Esophagus mucosa (tissue), 1 donor: ENCODE measurements at regions not wholly inside any gene's neighbourhood (a gene's known extent, or its start where the extent isn't known, plus 50 kb on each side); places are given as distances from the start of the nearest gene placed in this dataset.
"Not testable (repeated sequence)": the region's sequence is repeated elsewhere in the genome, so short reads cannot be mapped to it uniquely, and the experiment has no call there.

Source experiments
- ATAC-seq: fragments of 200-7000 bp; cut with Tn5 transposase; one replicate; pipeline ENCODE4 v1.9.1; 2020
- donor health status: DM: yes; HTN: yes; CAD: no.

GRCh38 chr5:84885485-84886258, 501.0 kb upstream of the EDIL3 start:
- ATAC-seq = no peak

GRCh38 chr5:84881737-84882136, 497.1 kb upstream of the EDIL3 start:
- ATAC-seq = no peak

GRCh38 chr5:84874196-84874595, 489.5 kb upstream of the EDIL3 start:
- ATAC-seq = no peak

GRCh38 chr5:84872768-84873167, 488.1 kb upstream of the EDIL3 start:
- ATAC-seq = no peak

- no peak for ATAC-seq
These were observed 485.7 kb upstream of the EDIL3 start for GRCh38 chr5:84870369-84870768.

GRCh38 chr5:84869675-84870074, 485.0 kb upstream of the EDIL3 start:
- no peak for ATAC-seq

- ATAC-seq = not testable (repeated sequence)
These were observed 479.3 kb upstream of the EDIL3 start for GRCh38 chr5:84863936-84864335.

- no peak for ATAC-seq
These were observed 478.3 kb upstream of the EDIL3 start for GRCh38 chr5:84863020-84863419.

- ATAC-seq = no peak
These were observed 477.5 kb upstream of the EDIL3 start for GRCh38 chr5:84862132-84862531.

- ATAC-seq = no peak
These were observed 476.6 kb upstream of the EDIL3 start for GRCh38 chr5:84861306-84861705.

- no peak for ATAC-seq
These were observed 474.4 kb upstream of the EDIL3 start for GRCh38 chr5:84859056-84859455.

- no peak for ATAC-seq
These were observed 447.0 kb upstream of the EDIL3 start for GRCh38 chr5:84831701-84832100.

- no peak for ATAC-seq
These were observed 445.6 kb upstream of the EDIL3 start for GRCh38 chr5:84830265-84830664.

GRCh38 chr5:84825606-84826005, 440.9 kb upstream of the EDIL3 start:
- ATAC-seq = no peak

- no peak for ATAC-seq
These were observed 437.2 kb upstream of the EDIL3 start for GRCh38 chr5:84821924-84822323.

GRCh38 chr5:84817953-84818352, 433.3 kb upstream of the EDIL3 start:
- no peak for ATAC-seq

- ATAC-seq = no peak
These were observed 432.3 kb upstream of the EDIL3 start for GRCh38 chr5:84816746-84817547.

GRCh38 chr5:84816160-84816559, 431.5 kb upstream of the EDIL3 start:
- ATAC-seq = no peak

- no peak for ATAC-seq
These were observed 420.8 kb upstream of the EDIL3 start for GRCh38 chr5:84805473-84805872.

GRCh38 chr5:84796399-84796798, 411.7 kb upstream of the EDIL3 start:
- no peak for ATAC-seq

- ATAC-seq = no peak
These were observed 409.9 kb upstream of the EDIL3 start for GRCh38 chr5:84794486-84795035.

- no peak for ATAC-seq
These were observed 407.1 kb upstream of the EDIL3 start for GRCh38 chr5:84791730-84792129.

GRCh38 chr5:84791138-84791537, 406.5 kb upstream of the EDIL3 start:
- ATAC-seq = no peak

- ATAC-seq = no peak
These were observed 405.7 kb upstream of the EDIL3 start for GRCh38 chr5:84790406-84790805.
